Choroid plexus epithelial cell (primary cell): ENCODE measurements at regions not wholly inside any gene's neighbourhood (a gene's known extent, or its start where the extent isn't known, plus 50 kb on each side); places are given as distances from the start of the nearest gene placed in this dataset.

Experiments
- DNase-seq: peaks from one replicate; pipeline ENCODE4 v3.0.0-alpha.2; 2010; ENCODE audit warnings: low read depth
- H3K4me3 ChIP-seq: 2 replicates; pipeline ENCODE4 v1.5.1; 2011; ENCODE audit warnings: low read depth, mild to moderate bottlenecking, control low read depth, low read length, moderate library complexity
- CTCF ChIP-seq: conservative IDR thresholded peaks from 2 replicates; pipeline ENCODE4 v1.5.1; 2011; ENCODE audit warnings: low read depth, mild to moderate bottlenecking, control low read depth, inconsistent platforms, low read length, moderate library complexity

GRCh38 chr19:30278882-30279254, 93.3 kb upstream of the ZNF536 start:
- H3K4me3 ChIP-seq = no peak overlapping the region
- TF ChIP-seq CTCF = no peak
- DNase-seq = no peak

DNA sequence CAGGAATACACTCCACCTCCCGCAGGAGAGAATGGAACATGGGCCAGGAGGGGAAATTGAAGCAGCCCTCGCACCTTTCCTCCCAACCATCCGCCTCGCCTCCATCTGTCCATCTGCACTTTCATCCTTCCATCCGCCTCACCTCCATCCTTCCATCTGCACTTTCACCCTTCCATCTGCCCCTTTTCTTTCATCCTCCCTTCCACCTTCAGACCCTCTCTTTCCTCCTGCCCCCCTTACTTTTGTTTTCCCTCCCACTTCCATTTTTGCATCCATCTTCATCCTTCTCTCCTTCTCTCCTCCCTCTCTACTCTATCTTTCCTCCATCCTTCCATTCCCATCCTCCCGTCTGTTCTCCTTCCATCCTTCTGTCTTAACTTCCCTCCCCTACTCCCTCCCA, 92.2 kb upstream of the ZNF536 start:
- no peak for TF ChIP-seq CTCF
- DNase-seq = no peak

DNA sequence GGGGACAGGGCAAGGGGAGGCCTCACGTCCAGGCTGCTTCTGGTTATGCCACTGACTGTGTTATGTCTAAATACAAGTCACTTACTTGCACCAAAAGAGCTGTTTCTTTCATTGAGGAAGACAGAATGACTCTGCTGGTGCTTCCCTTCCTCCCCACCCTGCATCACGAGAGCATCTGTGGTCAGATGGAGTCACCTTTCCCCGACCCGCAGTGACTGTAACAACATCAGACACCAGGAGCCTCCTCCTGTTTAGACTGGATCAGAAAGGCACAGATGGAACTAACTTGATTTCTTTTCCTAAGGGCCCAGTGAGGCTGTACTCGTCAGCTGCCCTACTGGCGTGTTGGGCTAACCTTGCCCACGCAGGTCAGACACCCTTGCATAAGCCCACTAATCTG, 90.3 kb upstream of the ZNF536 start:
- DNase-seq = no peak
- no peak for TF ChIP-seq CTCF
- H3K4me3 ChIP-seq = no peak overlapping the region

More for the DNA sequence above, 92.2 kb upstream of the ZNF536 start:
- H3K4me3 ChIP-seq = no peak overlapping the region

- H3K4me3 ChIP-seq = no peak overlapping the region
- no peak for DNase-seq
- no peak for TF ChIP-seq CTCF
Measured at GRCh38 chr19:30283556-30283955, 88.6 kb upstream of the ZNF536 start.

DNA sequence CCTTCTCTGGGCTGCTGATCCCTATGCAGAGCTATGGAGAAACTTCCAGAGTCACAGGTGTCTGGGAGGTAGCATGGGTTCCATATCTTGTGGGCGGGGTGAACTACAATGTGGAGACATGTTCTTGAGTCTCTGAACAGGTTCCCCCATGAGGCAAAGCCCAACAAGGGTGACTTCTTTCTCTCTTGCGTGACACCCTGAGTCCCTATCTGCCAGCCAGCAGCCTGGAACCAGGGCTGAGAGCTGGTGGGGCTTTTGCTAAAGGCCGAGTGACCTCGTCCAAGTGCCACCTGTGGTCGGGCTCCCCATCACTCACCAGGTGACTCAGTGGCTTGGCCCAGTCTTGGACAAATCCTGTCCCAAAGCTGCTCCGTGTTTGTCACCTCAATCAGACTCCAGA, 88.0 kb upstream of the ZNF536 start:
- DNase-seq = no peak
- H3K4me3 ChIP-seq = no peak overlapping the region
- TF ChIP-seq CTCF = no peak

DNA sequence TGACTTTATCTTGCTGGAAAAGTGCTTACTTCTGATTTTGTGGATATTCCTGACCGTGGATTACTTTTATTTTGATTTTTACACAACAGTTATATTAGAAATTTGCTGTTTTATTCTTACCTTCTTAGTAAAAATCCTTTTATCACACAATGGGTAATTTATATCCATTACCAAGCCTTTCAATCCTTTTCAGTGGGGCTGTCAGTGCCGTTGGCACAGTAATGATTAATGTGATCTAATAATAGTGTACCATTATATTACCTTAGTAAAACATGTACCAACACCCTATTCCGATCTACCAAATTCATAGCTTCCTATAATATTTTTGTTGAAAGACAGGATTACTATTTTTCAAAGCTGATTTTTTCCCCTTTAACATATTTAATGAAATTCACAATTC, 87.3 kb upstream of the ZNF536 start:
- H3K4me3 ChIP-seq = no peak overlapping the region
- TF ChIP-seq CTCF = no peak
- DNase-seq = no peak

- no peak for DNase-seq
- no peak for TF ChIP-seq CTCF
- no peak overlapping the region for H3K4me3 ChIP-seq
Measured at GRCh38 chr19:30286378-30286777, 85.8 kb upstream of the ZNF536 start.
